NCI-H1048 (cell line): ENCODE measurements at regions not wholly inside any gene's neighbourhood (a gene's known extent, or its start where the extent isn't known, plus 50 kb on each side); places are given as distances from the start of the nearest gene placed in this dataset.
"Not testable (repeated sequence)": the region's sequence is repeated elsewhere in the genome, so short reads cannot be mapped to it uniquely, and the experiment has no call there.

Experiments used
- DNase-seq: peaks from one replicate; lab custom pipeline; 2025; lab: John Stamatoyannopoulos, UW

GRCh38 chrX:140447150-140447549 is 57.7 kb downstream of the SOX3 start:
- no peak for DNase-seq

GRCh38 chrX:140440876-140441275 is 64.0 kb downstream of the SOX3 start:
- no peak for DNase-seq

GRCh38 chrX:140439476-140439875 is 65.4 kb downstream of the SOX3 start:
- no peak for DNase-seq

DNA sequence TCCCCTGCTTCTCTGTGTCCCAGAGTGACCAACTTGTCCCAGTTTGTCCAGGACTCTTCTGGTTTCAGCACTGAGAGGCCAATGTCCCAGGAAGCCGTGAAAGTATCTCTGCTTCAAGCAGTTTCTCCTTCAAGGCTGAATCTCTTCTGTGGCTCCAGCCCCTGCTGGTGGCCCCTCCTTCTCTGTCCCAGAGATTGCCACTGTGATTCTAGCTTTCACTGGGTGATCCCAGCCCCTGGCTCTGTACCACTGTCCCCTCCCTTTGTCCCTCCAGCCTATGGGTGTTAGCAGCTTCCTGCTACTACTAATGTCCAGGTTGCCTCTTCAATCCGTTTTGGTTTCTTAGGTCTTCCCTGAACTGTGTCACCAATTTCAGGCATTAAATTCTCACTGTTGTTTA is 70.5 kb downstream of the SOX3 start:
- DNase-seq = no peak

DNA sequence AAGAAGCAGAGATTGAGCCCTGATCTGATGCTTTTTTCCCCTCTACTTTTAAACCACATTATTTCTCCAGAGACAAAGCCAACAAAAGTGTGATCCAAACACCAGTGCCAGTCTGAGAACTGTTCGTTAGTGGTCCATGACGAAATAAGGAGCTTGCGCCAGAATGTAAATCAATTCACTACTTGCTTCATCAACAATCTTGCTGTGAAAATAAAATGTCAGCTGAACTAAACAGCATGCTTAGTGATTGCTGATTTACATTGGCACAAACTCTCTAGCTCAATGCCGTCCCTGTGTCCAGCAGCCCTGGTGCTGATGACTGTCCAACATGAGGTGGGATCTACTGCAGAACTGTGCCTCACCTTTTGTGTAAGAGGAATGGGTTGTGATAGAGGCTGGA is 71.3 kb downstream of the SOX3 start:
- no peak for DNase-seq

DNA sequence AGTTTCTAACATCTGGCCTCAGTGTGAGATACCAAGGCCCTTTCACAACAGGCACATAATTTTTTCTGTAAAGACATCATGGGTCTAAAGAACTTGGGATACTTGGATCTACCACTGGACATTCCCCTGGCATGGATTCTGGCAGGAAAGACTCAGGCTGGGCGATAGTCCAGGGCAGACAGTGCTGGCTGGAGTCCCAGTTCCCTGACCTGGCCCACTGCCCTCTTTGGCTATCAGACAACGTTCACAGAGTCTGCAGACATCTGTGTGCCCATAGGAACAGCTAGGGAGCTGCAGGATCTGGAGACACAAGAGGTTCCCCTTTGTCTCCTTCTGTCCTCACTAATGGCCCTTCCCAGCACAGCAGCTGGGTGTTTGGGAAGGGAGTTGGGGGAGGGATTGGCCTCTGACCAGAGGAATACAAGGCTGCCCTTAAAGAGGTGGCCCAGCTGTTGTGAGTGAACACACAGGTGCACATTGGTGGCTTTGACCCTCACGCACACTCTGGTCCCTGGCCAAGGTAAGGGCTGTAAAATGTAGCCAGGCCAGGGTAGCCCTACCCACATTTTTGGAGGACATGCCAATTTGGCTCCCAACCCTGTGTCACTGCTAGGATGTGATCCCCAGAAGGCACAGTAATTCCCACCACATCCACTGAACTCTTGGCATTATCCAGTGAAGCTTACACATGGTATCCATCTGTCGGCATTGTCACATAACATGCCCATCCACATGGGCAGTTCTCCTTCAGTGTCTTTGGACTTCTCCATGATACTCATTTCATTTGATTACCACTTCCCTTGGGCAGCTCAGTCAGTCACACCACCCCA is 72.3 kb downstream of the SOX3 start:
- no peak for DNase-seq

- DNase-seq = no peak
Observed at GRCh38 chrX:140431521-140431920, 73.3 kb downstream of the SOX3 start.

GRCh38 chrX:140425712-140426395 is 79.0 kb downstream of the SOX3 start:
- no peak for DNase-seq

GRCh38 chrX:140422501-140422900 is 82.4 kb downstream of the SOX3 start:
- no peak for DNase-seq

- not testable (repeated sequence) for DNase-seq
Observed at GRCh38 chrX:140402131-140402530, 102.7 kb downstream of the SOX3 start.

DNA sequence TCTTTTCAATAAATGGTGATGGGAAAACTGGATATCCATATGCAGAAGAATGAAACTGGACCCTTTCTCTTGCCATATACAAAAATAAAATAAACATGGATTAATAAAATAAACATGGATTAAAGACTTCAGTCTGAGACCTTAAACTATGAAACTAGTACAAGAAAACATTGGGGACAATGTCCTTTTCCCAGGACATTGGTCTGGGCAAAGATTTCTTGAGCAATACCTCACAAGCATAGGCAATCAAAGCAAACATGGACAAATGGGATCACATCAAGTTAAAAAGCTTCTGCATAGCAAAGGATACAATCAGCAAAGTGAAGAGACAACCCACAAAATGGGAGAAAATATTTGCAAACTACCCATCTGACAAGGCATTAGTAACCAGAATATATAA is 108.5 kb downstream of the SOX3 start:
- not testable (repeated sequence) for DNase-seq

- no peak for DNase-seq
Observed at GRCh38 chrX:140393507-140393906, 111.4 kb downstream of the SOX3 start.

GRCh38 chrX:140391313-140391712 is 113.6 kb downstream of the SOX3 start:
- DNase-seq = no peak

- no peak for DNase-seq
Observed at GRCh38 chrX:140389331-140389730, 115.5 kb downstream of the SOX3 start.

DNA sequence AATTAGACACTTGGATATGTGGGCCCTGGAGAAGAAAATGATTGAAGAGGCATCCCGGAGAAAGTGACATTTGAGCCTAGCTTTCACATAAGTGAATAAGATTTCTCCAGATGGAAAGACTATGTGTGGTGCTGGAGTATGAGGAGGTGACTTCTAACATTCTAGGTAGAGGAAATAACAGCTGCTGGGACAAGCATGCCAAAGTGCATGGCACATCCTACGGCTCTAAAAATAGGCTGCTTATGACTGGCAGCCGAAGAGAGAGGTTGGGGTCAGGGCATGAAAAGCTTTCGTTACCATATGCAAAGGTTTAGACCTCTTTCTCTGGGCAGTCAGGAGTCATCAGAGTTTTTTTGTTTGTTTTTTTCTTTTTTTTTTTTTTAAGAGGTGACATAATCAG is 142.0 kb downstream of the SOX3 start:
- no peak for DNase-seq

GRCh38 chrX:140360924-140361323 is 143.9 kb downstream of the SOX3 start:
- DNase-seq = no peak

- DNase-seq = no peak
Observed at GRCh38 chrX:140360284-140360683, 144.6 kb downstream of the SOX3 start.

- DNase-seq = no peak
Observed at GRCh38 chrX:140355922-140356321, 148.9 kb downstream of the SOX3 start.

DNA sequence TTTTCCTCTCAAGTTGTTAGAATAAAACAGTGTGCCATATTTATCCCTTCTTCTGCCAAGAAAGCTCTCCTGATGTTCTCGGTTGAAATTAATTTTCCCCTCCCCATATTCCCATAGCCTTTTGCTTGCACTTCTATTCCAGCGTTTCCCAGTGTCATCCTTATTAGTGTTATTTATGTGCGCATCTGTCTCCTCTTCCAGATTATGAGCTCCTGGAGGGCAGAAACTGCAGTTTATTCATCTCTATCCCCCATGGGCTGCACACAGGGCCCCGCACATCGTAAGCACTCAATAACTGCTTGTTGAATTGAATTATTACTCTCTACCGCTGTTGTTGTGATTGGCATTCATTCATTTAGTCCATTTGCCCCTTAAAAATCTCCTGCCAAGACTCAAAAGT is 149.4 kb downstream of the SOX3 start:
- no peak for DNase-seq

DNA sequence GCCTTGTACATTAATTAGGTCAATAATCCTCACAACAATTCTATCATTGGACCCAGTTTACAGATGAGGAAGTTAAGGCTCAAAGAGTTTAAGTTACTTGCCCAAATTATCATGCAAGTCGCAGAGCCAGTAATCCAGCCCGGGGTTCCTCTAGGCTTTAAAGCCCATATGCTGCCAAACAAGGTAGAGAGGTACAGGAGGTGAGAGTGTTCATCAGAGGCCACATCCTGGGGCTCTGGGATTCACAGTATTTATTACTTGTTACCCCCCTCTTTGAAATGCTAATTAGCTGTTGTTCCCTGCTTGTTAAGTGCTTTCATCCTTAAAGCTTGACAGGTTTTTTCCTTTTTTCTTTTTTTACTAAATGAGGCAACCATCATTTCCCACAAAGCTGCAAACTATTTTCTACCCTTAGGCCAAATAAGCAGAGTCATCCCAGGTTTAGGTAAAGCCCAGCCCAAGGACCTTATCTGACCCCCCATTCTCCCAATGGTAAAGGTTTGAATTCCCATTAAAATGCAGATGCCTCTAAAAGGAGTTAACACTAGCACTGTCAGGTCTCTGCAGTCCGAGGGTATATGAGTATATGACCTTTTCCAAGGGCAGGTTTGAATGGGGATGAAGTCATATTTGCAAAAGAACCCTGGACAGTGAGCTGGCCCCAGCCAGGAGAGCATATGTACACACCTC is 150.3 kb downstream of the SOX3 start:
- DNase-seq = no peak

DNA sequence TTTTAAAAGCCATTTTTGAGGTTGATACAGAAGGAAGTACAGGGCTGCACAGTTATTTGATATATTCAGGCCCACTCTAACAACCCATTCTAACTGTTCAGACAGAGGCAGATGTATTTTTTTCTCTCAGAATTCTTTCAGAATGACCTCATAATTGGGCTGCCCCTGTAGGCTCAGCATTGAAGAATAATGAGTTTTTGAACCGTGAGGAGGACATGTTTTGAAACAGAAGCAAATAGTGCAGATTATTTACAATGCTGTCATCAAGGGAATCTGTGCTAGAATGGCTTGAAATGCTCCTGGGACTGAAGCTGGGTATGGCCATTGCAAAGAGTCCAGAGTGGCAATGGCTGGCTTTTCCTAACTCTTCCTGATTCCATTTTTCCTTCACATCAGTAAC is 158.1 kb downstream of the SOX3 start:
- DNase-seq = no peak

GRCh38 chrX:140343226-140343868 is 161.5 kb downstream of the SOX3 start:
- no peak for DNase-seq

GRCh38 chrX:140342410-140342809 is 162.5 kb downstream of the SOX3 start:
- DNase-seq = no peak
